HG03135 (cell line): ENCODE measurements at regions not wholly inside any gene's neighbourhood (a gene's known extent, or its start where the extent isn't known, plus 50 kb on each side); places are given as distances from the start of the nearest gene placed in this dataset.
A peak's percentile ranks its signal among the peaks of the same experiment; 100 is the strongest.

Experiments
- ATAC-seq: cut with Tn5 transposase; IDR thresholded peaks from one replicate; pipeline ENCODE4 v1.9.1; 2021; ENCODE audit warnings: mild to moderate bottlenecking, moderate library complexity; ENCODE audit not compliant: unreplicated experiment

GRCh38 chr6:157755746-157756411 lies 67.2 kb upstream of the SNX9 start:
- ATAC-seq = no peak

- no peak for ATAC-seq
These were observed 66.2 kb upstream of the SNX9 start for GRCh38 chr6:157756708-157757429.

GRCh38 chr6:157757430-157758403 lies 65.3 kb upstream of the SNX9 start:
- ATAC-seq = no peak

GRCh38 chr6:157758516-157759023 lies 64.5 kb upstream of the SNX9 start:
- no peak for ATAC-seq

GRCh38 chr6:157759028-157759427 lies 64.0 kb upstream of the SNX9 start:
- no peak for ATAC-seq

GRCh38 chr6:157760137-157760536 lies 62.9 kb upstream of the SNX9 start:
- no peak for ATAC-seq

GRCh38 chr6:157760589-157761330 lies 62.3 kb upstream of the SNX9 start:
- ATAC-seq = peak; percentile 13

- ATAC-seq = peak; percentile 46
These were observed 61.6 kb upstream of the SNX9 start for GRCh38 chr6:157761331-157761921.

- no peak for ATAC-seq
These were observed 61.1 kb upstream of the SNX9 start for GRCh38 chr6:157761926-157762325.

- no peak for ATAC-seq
These were observed 60.4 kb upstream of the SNX9 start for GRCh38 chr6:157762636-157763035.

GRCh38 chr6:157763129-157763903 lies 59.7 kb upstream of the SNX9 start:
- no peak for ATAC-seq

GRCh38 chr6:157763904-157764177 lies 59.2 kb upstream of the SNX9 start:
- peak; percentile 4 for ATAC-seq

- ATAC-seq = peak; percentile 53
These were observed 58.6 kb upstream of the SNX9 start for GRCh38 chr6:157764178-157765068.

GRCh38 chr6:157766901-157767774 lies 55.9 kb upstream of the SNX9 start:
- ATAC-seq = no peak

GRCh38 chr6:157767775-157768156 lies 55.3 kb upstream of the SNX9 start:
- no peak for ATAC-seq

- no peak for ATAC-seq
These were observed 54.7 kb upstream of the SNX9 start for GRCh38 chr6:157768304-157768703.

GRCh38 chr6:157768863-157769551 lies 54.0 kb upstream of the SNX9 start:
- no peak for ATAC-seq
